Heart right ventricle (tissue), 16 donors: ENCODE measurements at regions not wholly inside any gene's neighbourhood (a gene's known extent, or its start where the extent isn't known, plus 50 kb on each side); places are given as distances from the start of the nearest gene placed in this dataset.

Experiments used
- ATAC-seq, 8 donors: fragments of 200-7000 bp; cut with Tn5 transposase; one replicate each; pipeline ENCODE4 v1.9.1; 2020; ENCODE audit warnings: mild to moderate bottlenecking in 8 of 8, moderate library complexity in 8 of 8, moderate number of reproducible peaks in 1 of 8
- DNase-seq, 2 donors: peaks; one replicate each; pipeline ENCODE4 v3.0.0-alpha.2; 2020
- H3K27ac ChIP-seq, 10 donors: fragments of 200-600 bp; sonication (generic) in 2 of 10; one replicate each; pipeline versions ENCODE4 v1.5.0 to v1.8.0; 2020 to 2022; ENCODE audit warnings: mild to moderate bottlenecking in 3 of 10
- H3K27me3 ChIP-seq, 7 donors: fragments of 200-600 bp; one replicate each; pipeline ENCODE4 v1.8.0; 2021 to 2022; ENCODE audit warnings: mild to moderate bottlenecking in 2 of 7
- H3K36me3 ChIP-seq, 9 donors: fragments of 200-600 bp; sonication (generic) in 1 of 9; one replicate each; pipeline versions ENCODE4 v1.5.0 to v1.8.0; 2020 to 2022; ENCODE audit warnings: mild to moderate bottlenecking in 2 of 9
- H3K4me1 ChIP-seq, 9 donors: fragments of 200-600 bp; sonication (generic) in 1 of 9; one replicate each; pipeline versions ENCODE4 v1.5.0 to v1.8.0; 2020 to 2022; ENCODE audit warnings: mild to moderate bottlenecking in 4 of 9
- H3K4me3 ChIP-seq, 10 donors: fragments of 200-600 bp; sonication (generic) in 2 of 10; one replicate each; pipeline versions ENCODE4 v1.5.0 to v1.8.0; 2020 to 2022; ENCODE audit warnings: mild to moderate bottlenecking in 7 of 10, moderate library complexity in 2 of 10
- H3K9me3 ChIP-seq, 11 donors: fragments of 200-600 bp in 10 of 11; sonication (generic) in 2 of 11; one replicate each; pipeline versions ENCODE4 v1.5.0 to v1.8.0; 2013 to 2022; ENCODE audit warnings: mild to moderate bottlenecking in 2 of 11, control low read depth in 1 of 11, moderate library complexity in 1 of 11
- WGBS, 2 donors: extraction: QIAGEN DNeasy Blood & Tissue Kit; methylation state at CpG; one replicate each; pipeline ENCODE4 v1.1.7; 2013; ENCODE audit warnings: inconsistent platforms in 1 of 2; 5-methylcytosine and 5-hydroxymethylcytosine counted together
- intact Hi-C, 10 donors: fragments of 100-400 bp; cut with DNase I; formaldehyde crosslinking; loops; one replicate each; pipeline versions ENCODE4 v1.11.1 to v1.14.2; 2022
- TF ChIP-seq, protein P1 (sequence below), 9 donors: fragments of 200-600 bp; sonication (generic) in 2 of 9; IDR thresholded peaks; one replicate each; pipeline versions ENCODE4 v1.5.0 to v1.8.0; 2021 to 2022; ENCODE audit warnings: antibody characterized with exemption in 9 of 9, mild to moderate bottlenecking in 5 of 9, moderate library complexity in 1 of 9
- donor health status: Arrhythmogenic right ventricular cardiomyopathy.
- donor health status: ischemic (EF 13 %, LVEDD 7.1; RV severe dilation, severe dysfunction).
- donor health status: healthy with polysubstance abuse.
- donor health status: DM: no; HTN: yes; CAD: no.
- donor health status: DM: no; HTN: no; CAD: no.
- donor health status: ischemic (EF 25% LVEDD 6.9; RV normal size, moderate dysfunction).
- donor health status: ischemic (EF 25% LVEDD 5.7; RV mildly dilated, moderate dysfunction).
- donor health status: healthy.
- donor health status: DM: yes; HTN: yes; CAD: no.
- donor health status: Ischemic cardiomyopathy.
- donor health status: ischemic (EF 35%, LVEDD 5.7; RV mildly dilated, moderate dysfunction).
- donor health status: nonischemic (EF 11% LVEDD 7.7; RV severe dilation, severe dysfunction).
- donor health status: DM: yes; HTN: yes; CAD: no.
- donor health status: PGD.
- donor health status: ischemic (EF 29% LVEDD 5.4; RV normal size, mild dysfunction).
- donor health status: nonischemic (EF 23%, LVEDD 6.1; RV moderate dilation, normal function).

DNA sequence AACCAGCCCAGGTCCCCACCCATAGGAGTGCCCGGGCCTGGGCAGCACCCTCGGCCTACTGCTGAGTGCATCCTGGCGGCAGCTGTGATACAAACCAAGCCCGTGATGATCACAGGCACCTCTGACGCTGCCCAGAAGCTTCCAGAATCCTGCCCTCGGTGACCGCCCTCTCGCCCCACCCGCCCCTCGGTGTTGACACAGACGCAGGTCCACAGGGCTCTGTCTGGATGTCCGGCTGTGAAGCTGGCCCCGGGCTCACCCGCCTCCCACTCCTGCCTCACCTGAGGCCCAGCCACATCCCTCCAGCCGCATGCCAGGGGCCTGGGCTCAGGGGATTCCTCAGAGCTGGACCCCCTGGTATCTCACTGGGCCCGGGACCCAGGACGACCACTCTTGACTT is 191.0 kb downstream of the BRD1 start:
- H3K36me3 ChIP-seq = no peaks in the 10 kb centered on the region
- ATAC-seq = no peak
- peaks cover 0 to 11% (median 0%) of the 10 kb centered on the region in 7 donors for H3K27me3 ChIP-seq
- DNase-seq = no peak
- no peak overlapping the region for H3K4me3 ChIP-seq
- intact Hi-C loops = loop anchor here in 5 of 10 donors (10.0 kb wide), 5 partner anchors 88 to 1062 kb away; no protein-coding TSS in a partner anchor
- H3K9me3 ChIP-seq = no peaks in the 10 kb centered on the region
- H3K27ac ChIP-seq = no peak overlapping the region
- TF ChIP-seq, protein P1, sequence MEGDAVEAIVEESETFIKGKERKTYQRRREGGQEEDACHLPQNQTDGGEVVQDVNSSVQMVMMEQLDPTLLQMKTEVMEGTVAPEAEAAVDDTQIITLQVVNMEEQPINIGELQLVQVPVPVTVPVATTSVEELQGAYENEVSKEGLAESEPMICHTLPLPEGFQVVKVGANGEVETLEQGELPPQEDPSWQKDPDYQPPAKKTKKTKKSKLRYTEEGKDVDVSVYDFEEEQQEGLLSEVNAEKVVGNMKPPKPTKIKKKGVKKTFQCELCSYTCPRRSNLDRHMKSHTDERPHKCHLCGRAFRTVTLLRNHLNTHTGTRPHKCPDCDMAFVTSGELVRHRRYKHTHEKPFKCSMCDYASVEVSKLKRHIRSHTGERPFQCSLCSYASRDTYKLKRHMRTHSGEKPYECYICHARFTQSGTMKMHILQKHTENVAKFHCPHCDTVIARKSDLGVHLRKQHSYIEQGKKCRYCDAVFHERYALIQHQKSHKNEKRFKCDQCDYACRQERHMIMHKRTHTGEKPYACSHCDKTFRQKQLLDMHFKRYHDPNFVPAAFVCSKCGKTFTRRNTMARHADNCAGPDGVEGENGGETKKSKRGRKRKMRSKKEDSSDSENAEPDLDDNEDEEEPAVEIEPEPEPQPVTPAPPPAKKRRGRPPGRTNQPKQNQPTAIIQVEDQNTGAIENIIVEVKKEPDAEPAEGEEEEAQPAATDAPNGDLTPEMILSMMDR (IDR thresholded peaks at IDR 0.05) = no peak
- WGBS, 2 donors = 75 to 83% methylated on average over 17 of the region's 17 CpGs
- peaks cover 4 to 14% (median 11%) of the 10 kb centered on the region in 9 donors for H3K4me1 ChIP-seq

DNA sequence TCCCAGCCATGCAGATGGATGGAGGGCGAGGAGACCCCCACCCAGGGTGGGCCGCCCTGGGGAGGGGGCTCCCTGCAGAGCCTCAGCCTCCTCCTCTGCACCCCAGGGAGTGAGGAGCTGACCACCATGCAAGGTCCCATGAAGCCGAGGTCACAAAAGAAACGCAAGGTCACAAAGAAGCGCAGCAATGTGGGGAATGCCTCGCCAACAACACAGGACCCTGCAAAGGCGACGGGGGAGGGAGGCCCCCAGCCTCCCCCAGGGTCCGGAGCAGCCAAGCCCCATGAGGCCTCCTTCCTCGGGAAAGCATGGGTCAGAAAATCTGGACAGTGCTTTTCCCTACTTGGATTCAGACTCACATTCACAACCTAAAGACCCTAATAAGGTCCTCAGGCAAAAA is 191.5 kb downstream of the BRD1 start:
- TF ChIP-seq, protein P1 (IDR thresholded peaks at IDR 0.05) = no peak
- Histone ChIP-seq H3K36me3 (no peaks in the 10 kb centered on the region), H3K27ac (no peak overlapping the region), H3K27me3 (peaks cover 0 to 9% (median 0%) of the 10 kb centered on the region in 7 donors), H3K9me3 (no peaks in the 10 kb centered on the region), H3K4me3 (no peak overlapping the region), H3K4me1 (peaks cover 4 to 14% (median 11%) of the 10 kb centered on the region in 9 donors)
- 76% methylated on average over 10 of the region's 10 CpGs for WGBS, 2 donors
- no peak for ATAC-seq
- intact Hi-C loops = loop anchor here in 5 of 10 donors (10.0 kb wide), 5 partner anchors 89 to 1061 kb away; no protein-coding TSS in a partner anchor
- no peak for DNase-seq

DNA sequence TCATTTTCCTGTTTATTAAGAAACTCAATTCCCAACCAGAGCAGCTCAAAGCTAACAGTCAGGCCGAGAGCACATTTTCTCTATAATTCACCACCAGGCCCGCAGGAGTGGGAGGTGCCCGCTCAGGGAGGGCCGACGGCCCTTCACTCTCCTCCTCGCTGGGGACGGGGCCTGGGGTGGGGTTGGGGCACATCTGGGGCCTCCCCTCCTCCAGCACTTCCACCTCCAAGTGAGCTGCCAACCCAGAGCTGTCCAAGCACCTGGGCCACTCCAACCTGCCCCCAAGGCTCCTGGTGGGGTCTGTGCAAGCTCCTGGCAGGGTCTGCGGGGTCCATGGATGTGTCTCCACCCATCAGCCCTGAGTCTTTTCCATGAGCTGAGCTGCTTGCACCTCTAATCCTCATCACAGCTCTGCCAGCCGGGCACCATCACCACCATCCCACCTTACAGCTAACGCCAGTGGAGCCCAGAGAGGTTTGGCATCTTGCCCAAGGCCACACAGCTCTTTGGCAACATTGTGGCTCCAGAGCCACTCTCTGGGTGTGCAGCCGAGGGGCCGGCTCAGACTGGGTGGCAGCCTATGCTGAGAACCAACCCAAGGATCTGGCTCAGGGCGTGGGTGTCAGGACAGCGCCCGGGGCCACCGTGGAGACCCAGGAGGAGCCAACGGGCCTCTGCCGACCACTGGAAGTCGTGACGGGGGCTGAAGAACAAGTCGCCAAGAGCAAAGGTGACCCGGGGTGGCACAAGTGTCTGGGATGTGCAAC is 193.5 kb downstream of the BRD1 start:
- Histone ChIP-seq H3K4me3 (no peak overlapping the region), H3K27ac (no peak overlapping the region), H3K4me1 (peaks cover 4 to 14% (median 11%) of the 10 kb centered on the region in 9 donors), H3K27me3 (peaks cover 0 to 8% (median 0%) of the 10 kb centered on the region in 7 donors), H3K9me3 (no peaks in the 10 kb centered on the region), H3K36me3 (no peaks in the 10 kb centered on the region)
- ATAC-seq = no peak
- WGBS, 2 donors = 88% methylated on average over 22 of the region's 22 CpGs
- TF ChIP-seq, protein P1 (IDR thresholded peaks at IDR 0.05) = no peak
- no peak for DNase-seq
- intact Hi-C loops = loop anchor here in 6 of 10 donors (5.0 to 10.0 kb wide), 6 partner anchors 91 to 1059 kb away; no protein-coding TSS in a partner anchor

DNA sequence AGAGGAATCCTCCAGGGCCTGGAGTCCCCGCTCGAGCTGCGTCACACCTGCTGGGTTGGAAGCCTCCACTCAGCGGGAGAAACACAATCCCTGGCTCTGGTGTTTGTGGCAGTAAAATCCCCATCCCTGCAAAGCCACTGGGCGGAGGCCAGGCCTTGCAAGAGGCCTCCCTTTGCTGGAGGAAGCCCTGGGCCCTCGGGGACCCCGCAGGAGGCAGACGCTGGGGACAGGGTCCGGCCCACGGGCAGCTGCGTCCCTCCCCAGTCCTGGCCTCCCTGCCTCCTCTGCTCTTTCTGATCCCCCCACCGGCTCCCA is 194.7 kb downstream of the BRD1 start:
- no peaks in the 10 kb centered on the region for H3K36me3 ChIP-seq
- 42 to 45% methylated on average over 12 of the region's 12 CpGs for WGBS, 2 donors
- peak overlapping the region in 4 of 10 donors; percentile 3 to 48 (median 28) for H3K27ac ChIP-seq
- ATAC-seq (peak in 3 of 8 donors; percentile 22 to 37 (median 26)), DNase-seq (no peak)
- peaks cover 4 to 14% (median 11%) of the 10 kb centered on the region in 9 donors for H3K4me1 ChIP-seq
- intact Hi-C loops = loop anchor here in 6 of 10 donors (5.0 to 10.0 kb wide), 6 partner anchors 92 to 1058 kb away; no protein-coding TSS in a partner anchor
- H3K9me3 ChIP-seq = no peaks in the 10 kb centered on the region
- TF ChIP-seq, protein P1 (IDR thresholded peaks at IDR 0.05) = no peak
- H3K4me3 ChIP-seq = peak overlapping the region in 4 of 10 donors; percentile 25 to 57 (median 52)
- peaks cover 0 to 8% (median 0%) of the 10 kb centered on the region in 7 donors for H3K27me3 ChIP-seq
